GM12892 (cell line): ENCODE measurements at regions not wholly inside any gene's neighbourhood (a gene's known extent, or its start where the extent isn't known, plus 50 kb on each side); places are given as distances from the start of the nearest gene placed in this dataset.

ENCODE experiments used
- POLR2AphosphoS5 ChIP-seq: IDR thresholded peaks from 2 replicates; pipeline ENCODE4 v1.6.1; 2011; ENCODE audit warnings: low read depth, low read length, control low read depth
- TAF1 ChIP-seq: IDR thresholded peaks from 2 replicates; pipeline ENCODE4 v1.6.1; 2011; ENCODE audit warnings: low read depth, mild to moderate bottlenecking, control low read depth, low read length, borderline replicate concordance

DNA sequence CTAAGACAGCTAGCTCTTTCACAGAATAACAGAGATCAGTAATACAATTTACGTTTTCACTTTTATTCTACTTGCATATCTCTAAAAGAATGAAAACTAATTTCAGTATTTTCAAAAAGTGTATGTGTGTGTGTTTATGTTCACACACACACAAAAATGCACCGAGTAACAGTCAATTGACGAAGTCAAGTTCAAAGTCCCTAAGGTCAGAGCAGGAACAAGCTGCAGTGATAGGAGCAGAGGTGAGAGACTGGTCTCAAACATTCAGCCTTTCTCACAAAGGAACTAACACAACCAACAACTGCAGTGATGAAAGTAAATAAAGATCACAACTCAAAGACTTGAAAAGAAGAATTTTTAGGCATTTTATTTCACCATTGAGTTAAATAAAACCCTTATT, 429.7 kb downstream of the C12orf50 start:
- TF ChIP-seq POLR2AphosphoS5: no peak
- TF ChIP-seq TAF1: no peak
